Gastroesophageal sphincter (tissue), 2 donors: ENCODE measurements at regions not wholly inside any gene's neighbourhood (a gene's known extent, or its start where the extent isn't known, plus 50 kb on each side); places are given as distances from the start of the nearest gene placed in this dataset.

Experiments used
- EP300 ChIP-seq: sonication (generic); formaldehyde crosslinking; IDR thresholded peaks from one replicate; pipeline ENCODE4 v1.6.1; 2017; ENCODE audit warnings: antibody characterized with exemption, mild to moderate bottlenecking
- POLR2A ChIP-seq, 2 donors: fragments of 450-650 bp; IDR thresholded peaks; one replicate each; pipeline ENCODE4 v1.6.1; 2017; ENCODE audit warnings: antibody characterized with exemption in 2 of 2, mild to moderate bottlenecking in 2 of 2, moderate library complexity in 1 of 2

DNA sequence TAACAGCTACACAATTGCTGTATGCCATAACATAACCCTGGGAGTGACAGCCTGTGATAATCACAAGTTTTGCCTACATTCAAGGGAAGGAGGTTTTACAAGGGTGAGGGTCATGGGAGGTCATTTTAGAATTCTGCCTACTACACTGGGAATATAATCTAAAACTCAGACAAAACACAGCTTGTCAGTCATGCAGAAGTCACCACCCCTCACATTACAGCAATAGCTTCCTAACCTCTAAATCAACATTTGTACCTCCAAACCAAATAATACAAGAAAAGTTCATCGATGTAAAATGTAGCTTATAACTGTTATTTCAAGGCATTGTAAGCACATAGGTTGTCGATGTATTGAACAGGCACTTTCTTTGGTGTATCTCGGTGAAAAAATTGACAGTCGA, 139.0 kb downstream of the FAM114A2 start:
- no peak for TF ChIP-seq EP300
- no peak for TF ChIP-seq POLR2A (IDR thresholded peaks at IDR 0.05)
